SK-N-SH (cell line): ENCODE measurements at regions not wholly inside any gene's neighbourhood (a gene's known extent, or its start where the extent isn't known, plus 50 kb on each side); places are given as distances from the start of the nearest gene placed in this dataset.
"Not testable (repeated sequence)": the region's sequence is repeated elsewhere in the genome, so short reads cannot be mapped to it uniquely, and the experiment has no call there.

ENCODE experiments used
- CTCF ChIA-PET: fragments of 300-600, 350-600 bp; formaldehyde crosslinking; extraction: SDS; loops from one replicate; lab custom pipeline; 2021; lab: Yijun Ruan, JAX
- POLR2A ChIA-PET: fragments of 350-600 bp; sonication (Branson Sonifier 250); formaldehyde crosslinking; extraction: SDS; loops from one replicate; lab custom pipeline; 2020; ENCODE audit warnings: antibody characterized with exemption, inconsistent platforms; lab: Yijun Ruan, JAX
- DNase-seq: peaks from one replicate; pipeline ENCODE4 v3.0.0; 2012
- H2AFZ ChIP-seq: fragments of 200-600 bp; sonication (generic); 2 replicates; pipeline ENCODE4 v1.8.1; 2016; ENCODE audit warnings: antibody characterized with exemption, mild to moderate bottlenecking, low read depth
- H3F3A ChIP-seq: fragments of 200-600 bp; sonication (generic); replicated peaks from 2 replicates; pipeline ENCODE3; 2016; ENCODE audit warnings: antibody characterized with exemption, mild to moderate bottlenecking; ENCODE audit not compliant: insufficient read depth
- H3K27ac ChIP-seq, 2 experiments: fragments of 200-500 bp in 1 of 2; fragments of 200-600 bp in 1 of 2; sonication (Bioruptor generic) in 1 of 2; sonication (generic), shearing (Covaris generic) in 1 of 2; 2 replicates each; pipeline versions ENCODE4 v1.5.1 to v1.6.1; 2014 to 2016; ENCODE audit warnings: low read depth in 2 of 2, inconsistent platforms in 1 of 2, low read length in 1 of 2, mild to moderate bottlenecking in 1 of 2, mixed read lengths in 1 of 2
- H3K27me3 ChIP-seq: fragments of 200-600 bp; sonication (generic), shearing (Covaris generic); 2 replicates; pipeline ENCODE4 v1.6.1; 2016; ENCODE audit warnings: mixed run types; ENCODE audit not compliant: insufficient read depth
- H3K36me3 ChIP-seq, 2 experiments: fragments of 200-500 bp in 1 of 2; fragments of 200-600 bp in 1 of 2; sonication (Bioruptor generic) in 1 of 2; sonication (generic) in 1 of 2; replicated peaks in 1 of 2; 2 replicates each; pipeline versions ENCODE3 to v1.5.1; 2014 to 2016; ENCODE audit warnings: low read length in 1 of 2, mild to moderate bottlenecking in 1 of 2; ENCODE audit not compliant: insufficient read depth in 2 of 2, control insufficient read depth in 1 of 2
- H3K4me1 ChIP-seq, 2 experiments: fragments of 200-500 bp in 1 of 2; fragments of 200-600 bp in 1 of 2; sonication (Bioruptor generic) in 1 of 2; sonication (generic), shearing (Covaris generic) in 1 of 2; 2 replicates each; pipeline versions ENCODE4 v1.5.1 to v1.6.1; 2014 to 2016; ENCODE audit warnings: low read depth in 1 of 2, low read length in 1 of 2, mixed run types in 1 of 2; ENCODE audit not compliant: insufficient read depth in 2 of 2, control insufficient read depth in 1 of 2
- H3K4me2 ChIP-seq: fragments of 200-600 bp; sonication (generic), shearing (Covaris generic); 2 replicates; pipeline ENCODE4 v1.6.1; 2017; ENCODE audit warnings: mixed run types
- H3K4me3 ChIP-seq, 2 experiments: fragments of 200-500 bp in 1 of 2; fragments of 200-600 bp in 1 of 2; sonication (Bioruptor generic) in 1 of 2; sonication (generic), shearing (Covaris generic) in 1 of 2; 2 replicates each; pipeline versions ENCODE4 v1.5.1 to v1.8.1; 2014 to 2016; ENCODE audit warnings: low read depth in 2 of 2, inconsistent platforms in 1 of 2, low read length in 1 of 2, mild to moderate bottlenecking in 1 of 2, mixed read lengths in 1 of 2, moderate library complexity in 1 of 2
- H3K79me2 ChIP-seq: fragments of 200-600 bp; sonication (generic); 2 replicates; pipeline ENCODE4 v1.8.1; 2017; ENCODE audit warnings: mild to moderate bottlenecking; ENCODE audit not compliant: insufficient read depth
- H3K9ac ChIP-seq: fragments of 200-600 bp; sonication (generic); 2 replicates; pipeline ENCODE4 v1.6.1; 2017; ENCODE audit warnings: mixed run types
- H3K9me2 ChIP-seq: fragments of 200-600 bp; sonication (generic); 2 replicates; pipeline ENCODE4 v1.6.1; 2017; ENCODE audit warnings: mixed run types
- H3K9me3 ChIP-seq: fragments of 200-600 bp; sonication (generic); 2 replicates; pipeline ENCODE4 v1.6.1; 2017; ENCODE audit warnings: mixed run types, mild to moderate bottlenecking, moderate library complexity
- H4K20me1 ChIP-seq: fragments of 200-600 bp; sonication (generic); 2 replicates; pipeline ENCODE4 v1.6.1; 2017; ENCODE audit warnings: mild to moderate bottlenecking, mixed run types; ENCODE audit not compliant: insufficient read depth
- FOSL2 ChIP-seq: IDR thresholded peaks from 2 replicates; pipeline ENCODE4 v1.4.0; 2012; ENCODE audit warnings: low read depth, mild to moderate bottlenecking, moderate library complexity, borderline replicate concordance
- FOXJ3 ChIP-seq: sonication (generic); formaldehyde crosslinking; IDR thresholded peaks from 2 replicates; pipeline ENCODE4 v1.5.1; 2020; ENCODE audit warnings: mild to moderate bottlenecking, missing genetic modification reagents
- WGBS: methylation state at CpG from one replicate; pipeline ENCODE4 v1.1.6; 2017; ENCODE audit warnings: low lambda C conversion rate; 5-methylcytosine and 5-hydroxymethylcytosine counted together
- TF ChIP-seq, protein P1 (sequence below): IDR thresholded peaks from 2 replicates; pipeline ENCODE4 v1.4.0; 2012; ENCODE audit warnings: low read depth
- TF ChIP-seq, protein P2 (sequence below): fragments of 200-600 bp; sonication (generic); IDR thresholded peaks from 2 replicates; pipeline ENCODE4 v1.6.1; 2017; ENCODE audit warnings: antibody characterized with exemption, mild to moderate bottlenecking, moderate library complexity

DNA sequence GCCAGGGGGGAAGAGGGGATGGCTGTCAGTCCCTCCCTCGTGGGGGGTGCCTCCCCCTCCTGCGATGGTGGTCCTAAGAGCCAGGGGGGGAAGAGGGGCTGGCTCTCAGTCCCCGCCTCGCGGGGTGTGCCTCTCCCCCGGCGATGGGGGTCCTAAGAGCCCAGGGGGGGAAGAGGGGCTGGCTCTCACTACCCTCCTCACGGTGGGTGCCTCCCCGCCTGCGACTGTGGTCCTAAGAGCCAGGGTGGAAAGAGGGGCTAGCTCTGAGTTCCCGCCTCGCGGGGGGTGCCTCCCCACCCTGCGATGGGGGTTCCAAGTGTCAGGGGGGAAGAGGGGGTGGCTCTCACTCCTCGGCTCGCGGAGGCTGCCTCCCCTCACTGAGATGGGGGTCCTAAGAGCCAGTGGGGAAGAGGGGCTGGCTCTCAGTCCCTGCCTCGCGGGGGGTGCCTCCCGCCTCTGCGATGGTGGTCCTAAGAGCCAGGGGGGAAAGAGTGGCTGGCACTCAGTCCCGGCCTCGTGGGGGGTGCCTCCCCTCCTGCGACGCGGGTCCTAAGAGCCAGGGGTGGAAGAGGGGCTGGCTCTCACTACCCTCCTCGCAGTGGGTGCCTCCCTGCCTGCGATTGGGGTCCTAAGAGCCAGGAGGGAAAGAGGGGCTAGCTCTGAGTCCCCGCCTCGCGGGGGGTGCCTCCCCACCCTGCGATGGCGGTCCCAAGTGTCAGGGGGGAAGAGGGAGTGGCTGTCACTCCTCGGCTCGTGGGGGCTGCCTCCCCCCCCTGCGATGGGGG is 2325.6 kb upstream of the PCDH20 start:
- Histone ChIP-seq H3K9ac (no peak overlapping the region), H3K4me1 (no peaks in the 10 kb centered on the region), H4K20me1 (no peaks in the 10 kb centered on the region), H3K4me2 (no peak overlapping the region), H3K27ac (no peak overlapping the region), H3K36me3 (no peaks in the 10 kb centered on the region), H3K79me2 (no peaks in the 10 kb centered on the region), H3K27me3 (no peaks in the 10 kb centered on the region), H3F3A (no peaks in the 10 kb centered on the region), H2AFZ (no peak overlapping the region), H3K9me2 (no peaks in the 10 kb centered on the region), H3K4me3 (no peak overlapping the region), H3K9me3 (no peaks in the 10 kb centered on the region)
- TF ChIP-seq FOSL2: no peak
- WGBS: 68% methylated on average over 5 of the region's 36 CpGs
- POLR2A ChIA-PET: no interaction called here
- CTCF ChIA-PET: no interaction called here
- DNase-seq: no peak

GRCh38 chr13:63739112-63739735 is 2323.6 kb upstream of the PCDH20 start:
- H3K4me2 ChIP-seq, DNase-seq, H3K79me2 ChIP-seq, H2AFZ ChIP-seq, H4K20me1 ChIP-seq, H3K9me2 ChIP-seq, H3K9me3 ChIP-seq, POLR2A ChIA-PET, H3F3A ChIP-seq, CTCF ChIA-PET, H3K4me1 ChIP-seq, H3K4me3 ChIP-seq, H3K36me3 ChIP-seq, H3K27me3 ChIP-seq, H3K27ac ChIP-seq, H3K9ac ChIP-seq: not testable (repeated sequence)
- WGBS: 33% methylated on average over 3 of the region's 23 CpGs

- no peaks in the 10 kb centered on the region for H3K27me3 ChIP-seq
- TF ChIP-seq, protein P1, sequence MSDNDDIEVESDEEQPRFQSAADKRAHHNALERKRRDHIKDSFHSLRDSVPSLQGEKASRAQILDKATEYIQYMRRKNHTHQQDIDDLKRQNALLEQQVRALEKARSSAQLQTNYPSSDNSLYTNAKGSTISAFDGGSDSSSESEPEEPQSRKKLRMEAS: no peak
- TF ChIP-seq, protein P2, sequence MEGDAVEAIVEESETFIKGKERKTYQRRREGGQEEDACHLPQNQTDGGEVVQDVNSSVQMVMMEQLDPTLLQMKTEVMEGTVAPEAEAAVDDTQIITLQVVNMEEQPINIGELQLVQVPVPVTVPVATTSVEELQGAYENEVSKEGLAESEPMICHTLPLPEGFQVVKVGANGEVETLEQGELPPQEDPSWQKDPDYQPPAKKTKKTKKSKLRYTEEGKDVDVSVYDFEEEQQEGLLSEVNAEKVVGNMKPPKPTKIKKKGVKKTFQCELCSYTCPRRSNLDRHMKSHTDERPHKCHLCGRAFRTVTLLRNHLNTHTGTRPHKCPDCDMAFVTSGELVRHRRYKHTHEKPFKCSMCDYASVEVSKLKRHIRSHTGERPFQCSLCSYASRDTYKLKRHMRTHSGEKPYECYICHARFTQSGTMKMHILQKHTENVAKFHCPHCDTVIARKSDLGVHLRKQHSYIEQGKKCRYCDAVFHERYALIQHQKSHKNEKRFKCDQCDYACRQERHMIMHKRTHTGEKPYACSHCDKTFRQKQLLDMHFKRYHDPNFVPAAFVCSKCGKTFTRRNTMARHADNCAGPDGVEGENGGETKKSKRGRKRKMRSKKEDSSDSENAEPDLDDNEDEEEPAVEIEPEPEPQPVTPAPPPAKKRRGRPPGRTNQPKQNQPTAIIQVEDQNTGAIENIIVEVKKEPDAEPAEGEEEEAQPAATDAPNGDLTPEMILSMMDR: no peak
- no peak for TF ChIP-seq FOXJ3
- H3F3A ChIP-seq: no peaks in the 10 kb centered on the region
- no peak overlapping the region for H3K4me2 ChIP-seq
- ChIA-PET CTCF (no interaction called here), POLR2A (no interaction called here)
- no peak overlapping the region for H3K27ac ChIP-seq
- H3K4me1 ChIP-seq: no peaks in the 10 kb centered on the region
- no peaks in the 10 kb centered on the region for H3K9me3 ChIP-seq
- no peak overlapping the region for H3K9ac ChIP-seq
- no peaks in the 10 kb centered on the region for H3K36me3 ChIP-seq
- no peak overlapping the region for H3K4me3 ChIP-seq
- DNase-seq: no peak
- H4K20me1 ChIP-seq: no peaks in the 10 kb centered on the region
- WGBS: 95% methylated on average over 6 of the region's 19 CpGs
- H2AFZ ChIP-seq: no peak overlapping the region
- no peaks in the 10 kb centered on the region for H3K9me2 ChIP-seq
- no peaks in the 10 kb centered on the region for H3K79me2 ChIP-seq
Observed at GRCh38 chr13:63737418-63737817, 2321.8 kb upstream of the PCDH20 start.
